Heart right ventricle (tissue), 16 donors: ENCODE measurements at regions not wholly inside any gene's neighbourhood (a gene's known extent, or its start where the extent isn't known, plus 50 kb on each side); places are given as distances from the start of the nearest gene placed in this dataset.

Experiments used
- ATAC-seq, 8 donors: fragments of 200-7000 bp; cut with Tn5 transposase; one replicate each; pipeline ENCODE4 v1.9.1; 2020; ENCODE audit warnings: mild to moderate bottlenecking in 8 of 8, moderate library complexity in 8 of 8, moderate number of reproducible peaks in 1 of 8
- DNase-seq, 2 donors: peaks; one replicate each; pipeline ENCODE4 v3.0.0-alpha.2; 2020
- H3K27ac ChIP-seq, 10 donors: fragments of 200-600 bp; sonication (generic) in 2 of 10; one replicate each; pipeline versions ENCODE4 v1.5.0 to v1.8.0; 2020 to 2022; ENCODE audit warnings: mild to moderate bottlenecking in 3 of 10
- H3K27me3 ChIP-seq, 7 donors: fragments of 200-600 bp; one replicate each; pipeline ENCODE4 v1.8.0; 2021 to 2022; ENCODE audit warnings: mild to moderate bottlenecking in 2 of 7
- H3K36me3 ChIP-seq, 9 donors: fragments of 200-600 bp; sonication (generic) in 1 of 9; one replicate each; pipeline versions ENCODE4 v1.5.0 to v1.8.0; 2020 to 2022; ENCODE audit warnings: mild to moderate bottlenecking in 2 of 9
- H3K4me1 ChIP-seq, 9 donors: fragments of 200-600 bp; sonication (generic) in 1 of 9; one replicate each; pipeline versions ENCODE4 v1.5.0 to v1.8.0; 2020 to 2022; ENCODE audit warnings: mild to moderate bottlenecking in 4 of 9
- H3K4me3 ChIP-seq, 10 donors: fragments of 200-600 bp; sonication (generic) in 2 of 10; one replicate each; pipeline versions ENCODE4 v1.5.0 to v1.8.0; 2020 to 2022; ENCODE audit warnings: mild to moderate bottlenecking in 7 of 10, moderate library complexity in 2 of 10
- H3K9me3 ChIP-seq, 11 donors: fragments of 200-600 bp in 10 of 11; sonication (generic) in 2 of 11; one replicate each; pipeline versions ENCODE4 v1.5.0 to v1.8.0; 2013 to 2022; ENCODE audit warnings: mild to moderate bottlenecking in 2 of 11, control low read depth in 1 of 11, moderate library complexity in 1 of 11
- WGBS, 2 donors: extraction: QIAGEN DNeasy Blood & Tissue Kit; methylation state at CpG; one replicate each; pipeline ENCODE4 v1.1.7; 2013; ENCODE audit warnings: inconsistent platforms in 1 of 2; 5-methylcytosine and 5-hydroxymethylcytosine counted together
- intact Hi-C, 10 donors: fragments of 100-400 bp; cut with DNase I; formaldehyde crosslinking; loops; one replicate each; pipeline versions ENCODE4 v1.11.1 to v1.14.2; 2022
- TF ChIP-seq, protein P1 (sequence below), 9 donors: fragments of 200-600 bp; sonication (generic) in 2 of 9; IDR thresholded peaks; one replicate each; pipeline versions ENCODE4 v1.5.0 to v1.8.0; 2021 to 2022; ENCODE audit warnings: antibody characterized with exemption in 9 of 9, mild to moderate bottlenecking in 5 of 9, moderate library complexity in 1 of 9
- donor health status: Arrhythmogenic right ventricular cardiomyopathy.
- donor health status: ischemic (EF 13 %, LVEDD 7.1; RV severe dilation, severe dysfunction).
- donor health status: healthy with polysubstance abuse.
- donor health status: DM: no; HTN: yes; CAD: no.
- donor health status: DM: no; HTN: no; CAD: no.
- donor health status: ischemic (EF 25% LVEDD 6.9; RV normal size, moderate dysfunction).
- donor health status: ischemic (EF 25% LVEDD 5.7; RV mildly dilated, moderate dysfunction).
- donor health status: healthy.
- donor health status: DM: yes; HTN: yes; CAD: no.
- donor health status: Ischemic cardiomyopathy.
- donor health status: ischemic (EF 35%, LVEDD 5.7; RV mildly dilated, moderate dysfunction).
- donor health status: nonischemic (EF 11% LVEDD 7.7; RV severe dilation, severe dysfunction).
- donor health status: DM: yes; HTN: yes; CAD: no.
- donor health status: PGD.
- donor health status: ischemic (EF 29% LVEDD 5.4; RV normal size, mild dysfunction).
- donor health status: nonischemic (EF 23%, LVEDD 6.1; RV moderate dilation, normal function).

DNA sequence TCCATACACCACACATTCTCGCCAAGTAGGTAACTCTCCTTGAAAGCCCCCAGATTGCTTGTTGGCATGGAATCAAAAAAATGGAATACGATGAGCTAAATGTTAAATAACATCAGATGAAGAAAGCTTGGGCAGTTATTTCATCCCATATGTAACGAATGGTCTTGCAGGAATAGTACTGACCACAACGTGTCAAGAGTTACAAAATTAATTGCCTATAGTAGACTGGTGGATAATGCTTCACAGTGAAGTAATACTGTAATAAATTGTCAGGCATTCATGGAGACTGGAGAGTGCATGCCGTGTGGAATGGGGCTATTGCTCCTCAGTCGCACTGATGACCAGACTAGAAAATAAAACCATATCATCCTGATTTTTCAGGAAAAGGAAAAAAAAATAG is 1628.7 kb downstream of the MAT2B start:
- 79 to 83% methylated on average over 6 of the region's 6 CpGs for WGBS, 2 donors

DNA sequence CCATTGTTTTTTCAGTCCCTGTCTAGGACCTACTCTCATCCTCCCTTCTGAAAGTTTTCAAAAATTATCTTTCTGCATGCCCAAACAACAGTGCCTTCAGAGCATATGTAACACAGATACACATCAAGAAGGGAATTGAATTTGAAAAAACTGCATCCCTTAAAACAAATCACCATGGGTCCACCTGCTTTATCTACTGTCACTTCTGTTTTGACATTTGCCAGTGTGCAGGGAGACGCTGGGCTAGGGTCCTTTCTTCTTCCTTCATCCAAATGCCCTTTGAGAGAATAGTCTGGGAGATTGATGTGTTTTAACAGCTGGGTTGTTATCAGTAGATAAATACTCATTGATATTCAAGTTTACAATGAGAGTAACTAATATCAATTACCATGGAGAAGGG is 1630.1 kb downstream of the MAT2B start:
- Histone ChIP-seq H3K4me1 (no peaks in the 10 kb centered on the region), H3K9me3 (no peaks in the 10 kb centered on the region), H3K27ac (no peak overlapping the region), H3K4me3 (no peak overlapping the region), H3K36me3 (no peaks in the 10 kb centered on the region), H3K27me3 (no peaks in the 10 kb centered on the region)
- DNase-seq = no peak
- no peak for ATAC-seq
- WGBS, 2 donors = 21 to 35% methylated on average over 1 of the region's 1 CpG
- intact Hi-C loops = no loop called here
- TF ChIP-seq, protein P1, sequence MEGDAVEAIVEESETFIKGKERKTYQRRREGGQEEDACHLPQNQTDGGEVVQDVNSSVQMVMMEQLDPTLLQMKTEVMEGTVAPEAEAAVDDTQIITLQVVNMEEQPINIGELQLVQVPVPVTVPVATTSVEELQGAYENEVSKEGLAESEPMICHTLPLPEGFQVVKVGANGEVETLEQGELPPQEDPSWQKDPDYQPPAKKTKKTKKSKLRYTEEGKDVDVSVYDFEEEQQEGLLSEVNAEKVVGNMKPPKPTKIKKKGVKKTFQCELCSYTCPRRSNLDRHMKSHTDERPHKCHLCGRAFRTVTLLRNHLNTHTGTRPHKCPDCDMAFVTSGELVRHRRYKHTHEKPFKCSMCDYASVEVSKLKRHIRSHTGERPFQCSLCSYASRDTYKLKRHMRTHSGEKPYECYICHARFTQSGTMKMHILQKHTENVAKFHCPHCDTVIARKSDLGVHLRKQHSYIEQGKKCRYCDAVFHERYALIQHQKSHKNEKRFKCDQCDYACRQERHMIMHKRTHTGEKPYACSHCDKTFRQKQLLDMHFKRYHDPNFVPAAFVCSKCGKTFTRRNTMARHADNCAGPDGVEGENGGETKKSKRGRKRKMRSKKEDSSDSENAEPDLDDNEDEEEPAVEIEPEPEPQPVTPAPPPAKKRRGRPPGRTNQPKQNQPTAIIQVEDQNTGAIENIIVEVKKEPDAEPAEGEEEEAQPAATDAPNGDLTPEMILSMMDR (IDR thresholded peaks at IDR 0.05) = no peak

More for the DNA sequence above, 1628.7 kb downstream of the MAT2B start:
- Histone ChIP-seq H3K9me3 (no peaks in the 10 kb centered on the region), H3K27me3 (no peaks in the 10 kb centered on the region), H3K36me3 (no peaks in the 10 kb centered on the region), H3K4me3 (no peak overlapping the region), H3K27ac (no peak overlapping the region), H3K4me1 (no peaks in the 10 kb centered on the region)
- TF ChIP-seq, protein P1 (IDR thresholded peaks at IDR 0.05) = no peak
- no peak for ATAC-seq
- intact Hi-C loops = no loop called here
- DNase-seq = no peak

DNA sequence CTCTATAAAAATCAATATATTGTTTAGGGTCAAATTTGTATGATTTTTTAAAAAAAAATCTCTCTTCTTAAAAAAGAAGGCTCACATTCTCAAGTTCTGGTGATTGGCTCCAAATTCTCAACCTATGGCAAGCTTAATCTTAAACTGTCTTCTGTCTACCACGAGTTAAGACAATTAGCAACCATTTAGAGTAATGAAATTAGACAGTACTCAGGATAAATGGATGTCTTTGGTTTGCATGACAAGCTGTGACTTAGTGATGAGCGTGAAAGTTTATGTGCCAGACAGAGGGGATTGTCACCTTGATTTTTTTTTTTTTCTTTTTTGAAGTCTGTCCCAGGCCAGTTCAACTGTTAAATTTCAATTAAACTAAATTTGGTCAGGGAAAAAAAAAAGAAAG is 1632.3 kb downstream of the MAT2B start:
- DNase-seq (no peak), ATAC-seq (no peak)
- no peaks in the 10 kb centered on the region for H3K27me3 ChIP-seq
- no peaks in the 10 kb centered on the region for H3K9me3 ChIP-seq
- TF ChIP-seq, protein P1 (IDR thresholded peaks at IDR 0.05) = no peak
- WGBS, 2 donors = 45 to 64% methylated on average over 2 of the region's 2 CpGs
- no peak overlapping the region for H3K27ac ChIP-seq
- no peak overlapping the region for H3K4me3 ChIP-seq
- no peaks in the 10 kb centered on the region for H3K4me1 ChIP-seq
- intact Hi-C loops = no loop called here
- no peaks in the 10 kb centered on the region for H3K36me3 ChIP-seq

DNA sequence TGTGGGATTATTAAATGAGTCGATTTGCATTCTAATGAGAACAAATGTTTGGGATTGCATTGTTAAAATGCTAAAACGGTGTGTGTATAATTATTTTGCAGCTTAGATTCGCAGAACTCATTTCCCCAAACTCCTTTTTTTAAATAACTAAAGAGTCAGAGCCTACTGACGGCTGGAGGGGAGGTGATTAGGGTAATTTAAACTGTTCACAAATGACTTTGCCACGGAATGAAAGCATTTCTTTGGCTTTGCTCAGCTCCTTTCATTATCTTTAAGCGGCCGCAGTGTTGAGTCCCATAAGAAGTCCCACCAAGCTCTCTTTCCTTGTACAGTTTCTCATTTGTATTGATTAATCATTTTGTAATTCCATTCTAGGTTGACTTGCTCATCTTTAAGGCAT is 1632.8 kb downstream of the MAT2B start:
- no peaks in the 10 kb centered on the region for H3K4me1 ChIP-seq
- H3K36me3 ChIP-seq = no peaks in the 10 kb centered on the region
- DNase-seq (no peak), ATAC-seq (no peak)
- 50 to 51% methylated on average over 7 of the region's 7 CpGs for WGBS, 2 donors
- no peaks in the 10 kb centered on the region for H3K27me3 ChIP-seq
- no peak overlapping the region for H3K4me3 ChIP-seq
- no peak overlapping the region for H3K27ac ChIP-seq
- intact Hi-C loops = no loop called here
- TF ChIP-seq, protein P1 (IDR thresholded peaks at IDR 0.05) = no peak
- H3K9me3 ChIP-seq = no peaks in the 10 kb centered on the region

DNA sequence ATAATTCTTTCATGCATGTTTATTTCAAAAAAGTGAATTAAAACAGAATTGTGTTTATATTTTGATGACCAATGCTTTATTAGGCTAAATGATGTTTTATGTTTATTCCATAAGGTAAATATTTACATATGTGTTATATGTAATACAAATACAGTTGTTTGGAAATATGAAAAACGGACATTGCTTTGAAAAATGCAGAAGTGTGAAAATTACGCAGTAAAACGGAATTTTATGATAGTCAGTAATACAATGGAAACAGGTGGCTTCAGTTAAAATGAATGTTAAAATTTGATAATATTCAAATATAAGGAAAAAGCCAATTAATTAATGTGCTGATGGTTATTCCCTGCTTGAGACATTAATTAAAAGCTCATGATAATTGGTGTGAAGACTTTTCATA is 1633.8 kb downstream of the MAT2B start:
- Histone ChIP-seq H3K36me3 (no peaks in the 10 kb centered on the region), H3K4me3 (no peak overlapping the region), H3K4me1 (no peaks in the 10 kb centered on the region), H3K27ac (no peak overlapping the region), H3K9me3 (no peaks in the 10 kb centered on the region), H3K27me3 (no peaks in the 10 kb centered on the region)
- ATAC-seq (no peak), DNase-seq (no peak)
- WGBS, 2 donors = 78 to 81% methylated on average over 3 of the region's 3 CpGs
- TF ChIP-seq, protein P1 (IDR thresholded peaks at IDR 0.05) = no peak
- intact Hi-C loops = no loop called here
